DMS114 treated with DMSO at 0.1 percent for 48 hours (cell line): ENCODE measurements at regions not wholly inside any gene's neighbourhood (a gene's known extent, or its start where the extent isn't known, plus 50 kb on each side); places are given as distances from the start of the nearest gene placed in this dataset.
A peak's percentile ranks its signal among the peaks of the same experiment; 100 is the strongest.
"Not testable (repeated sequence)": the region's sequence is repeated elsewhere in the genome, so short reads cannot be mapped to it uniquely, and the experiment has no call there.

ENCODE experiments used
- DNase-seq: peaks from one replicate; lab custom pipeline; 2025; ENCODE audit not compliant: unreplicated experiment; lab: John Stamatoyannopoulos, UW

- DNase-seq, result no peak
Observed at GRCh38 chr15:60130821-60131220, 126.7 kb downstream of the FOXB1 start.

DNA sequence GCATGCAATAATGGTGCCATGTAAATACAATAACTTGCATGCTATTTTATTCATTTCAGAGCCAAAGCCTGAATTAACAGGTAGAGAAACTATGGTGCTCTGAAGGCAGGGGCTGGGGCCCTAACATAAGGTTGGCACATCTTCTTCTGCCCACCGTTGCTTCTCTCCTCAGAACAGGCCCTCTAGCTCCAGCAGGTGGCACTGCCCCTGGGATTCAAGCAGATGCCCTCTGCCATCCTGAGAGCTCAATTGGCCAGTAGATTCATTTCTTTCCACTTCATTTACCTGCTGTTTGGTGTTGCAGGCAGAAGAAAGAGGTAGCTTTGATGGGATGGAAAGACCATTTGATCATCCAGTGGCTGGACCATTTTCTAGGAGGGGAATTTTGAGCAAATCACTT lies 130.5 kb downstream of the FOXB1 start:
- DNase-seq, result no peak

DNA sequence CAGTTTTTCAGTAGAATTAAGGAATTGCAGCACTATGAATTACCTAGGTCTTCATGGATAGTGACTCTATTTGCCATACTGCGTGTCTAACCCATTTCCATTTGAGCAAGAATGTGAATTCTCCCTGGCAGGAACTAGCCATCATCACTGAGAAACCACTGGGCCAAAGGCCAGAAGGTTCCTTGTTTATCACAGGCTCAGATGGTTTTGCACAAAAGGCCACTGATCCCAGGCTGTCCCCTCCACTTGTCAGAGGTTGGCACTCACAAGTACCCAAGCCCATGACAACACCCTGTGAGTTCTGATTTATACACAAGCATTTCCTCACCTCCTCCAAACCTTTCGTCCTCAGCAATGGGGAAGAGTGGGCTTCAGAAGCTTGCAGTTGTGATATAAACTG lies 131.8 kb downstream of the FOXB1 start:
- DNase-seq, result no peak

GRCh38 chr15:60137711-60138396 lies 133.7 kb downstream of the FOXB1 start:
- no peak for DNase-seq

GRCh38 chr15:60138397-60138968 lies 134.4 kb downstream of the FOXB1 start:
- no peak for DNase-seq

GRCh38 chr15:60152386-60152785 lies 148.3 kb downstream of the FOXB1 start:
- no peak for DNase-seq

DNA sequence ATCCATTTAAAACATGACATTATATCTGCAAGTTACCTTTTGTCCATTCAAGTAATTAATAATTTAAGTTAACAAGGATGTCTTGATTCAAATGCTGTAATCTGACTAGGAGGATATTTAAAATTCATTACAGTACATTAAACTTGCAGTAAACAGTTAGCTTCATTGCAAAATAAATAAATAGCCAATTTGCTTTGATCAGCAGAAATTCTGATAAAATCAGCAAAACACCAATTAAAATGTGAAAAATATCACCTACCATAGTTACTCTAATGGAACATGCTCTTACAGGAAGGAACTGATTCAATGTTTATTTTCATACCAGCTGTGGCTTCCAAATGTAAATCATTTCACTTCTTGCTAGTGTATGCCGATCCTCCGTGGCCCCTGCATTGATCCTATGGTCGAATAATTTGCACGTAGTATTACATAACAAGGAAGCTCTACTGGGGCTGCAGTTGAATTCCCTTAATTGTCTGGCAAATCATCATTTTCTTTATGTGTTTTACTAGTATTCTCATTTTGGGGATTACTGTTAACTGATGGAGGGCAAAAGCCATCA lies 150.7 kb downstream of the FOXB1 start:
- no peak for DNase-seq

- no peak for DNase-seq
Observed at GRCh38 chr15:60155661-60156060, 151.6 kb downstream of the FOXB1 start.

DNA sequence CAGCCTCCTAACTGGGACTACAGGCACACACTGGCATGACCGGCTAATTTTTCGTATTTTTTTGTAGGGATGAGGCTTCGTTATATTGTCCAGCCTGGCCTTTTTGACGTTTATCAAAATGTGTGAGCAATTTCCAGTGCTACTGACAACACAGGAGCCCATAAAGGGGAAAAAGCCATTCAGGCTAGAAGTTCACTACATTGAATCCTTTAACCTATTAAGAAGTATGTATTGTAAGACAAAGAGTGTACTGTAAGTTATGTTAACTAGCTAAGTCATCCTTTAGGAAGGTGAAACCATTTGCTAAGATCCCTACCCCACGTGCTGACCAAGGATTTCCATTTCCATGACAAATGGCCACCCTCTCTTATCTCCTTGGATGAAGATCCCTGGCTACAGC lies 156.8 kb downstream of the FOXB1 start:
- no peak for DNase-seq

GRCh38 chr15:60161704-60162103 lies 157.6 kb downstream of the FOXB1 start:
- no peak for DNase-seq

GRCh38 chr15:60162251-60162967 lies 158.3 kb downstream of the FOXB1 start:
- DNase-seq, result no peak

DNA sequence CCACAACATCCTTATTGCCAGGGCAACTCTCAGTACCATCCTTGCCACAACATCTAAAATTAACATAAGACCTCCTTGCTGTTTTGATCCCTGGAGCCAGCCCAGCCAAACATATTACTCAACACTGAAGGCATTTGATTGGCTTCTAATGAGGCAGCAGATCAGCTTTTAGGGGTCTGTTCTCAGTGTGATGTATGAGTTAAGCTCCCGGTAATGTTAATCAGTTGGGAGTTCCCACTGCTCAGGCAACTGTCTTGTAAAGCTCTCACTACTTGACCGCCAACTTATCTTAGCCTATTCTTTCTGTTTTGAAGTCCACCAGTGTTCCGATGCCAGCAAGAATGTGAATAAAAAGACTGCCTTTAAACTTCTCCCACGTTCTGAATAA lies 158.9 kb downstream of the FOXB1 start:
- DNase-seq, result no peak

- no peak for DNase-seq
Observed at GRCh38 chr15:60165111-60165510, 161.0 kb downstream of the FOXB1 start.

GRCh38 chr15:60172143-60172542 lies 168.0 kb downstream of the FOXB1 start:
- DNase-seq, result no peak

DNA sequence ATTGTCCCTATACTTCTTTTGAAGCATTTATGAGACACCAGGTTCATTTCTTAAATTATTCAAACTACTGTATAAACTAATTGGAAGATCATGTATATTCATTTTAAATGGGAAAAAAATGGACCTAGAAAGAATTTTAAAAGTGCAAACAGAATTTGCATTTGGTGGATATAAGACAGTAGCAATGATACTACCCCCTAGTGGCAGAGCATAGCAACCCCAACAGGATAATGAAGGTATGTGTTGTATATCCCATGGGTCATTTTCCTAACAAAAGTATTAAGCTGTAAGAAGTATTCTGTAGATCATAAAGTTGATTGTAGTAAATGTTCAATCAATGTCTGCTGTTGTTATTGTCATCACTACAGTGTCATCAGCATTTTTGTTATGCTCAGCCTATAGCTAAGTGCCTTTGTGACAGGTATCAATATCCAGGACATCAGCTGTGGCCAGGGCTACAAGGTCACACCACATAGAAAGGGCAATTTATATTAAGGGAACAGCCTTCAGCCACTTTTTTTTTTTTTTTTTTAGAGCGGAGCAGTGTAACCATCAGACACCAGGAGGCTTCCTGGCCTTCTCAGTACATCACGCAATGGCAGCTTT lies 175.8 kb downstream of the FOXB1 start:
- DNase-seq, result peak; percentile 31

DNA sequence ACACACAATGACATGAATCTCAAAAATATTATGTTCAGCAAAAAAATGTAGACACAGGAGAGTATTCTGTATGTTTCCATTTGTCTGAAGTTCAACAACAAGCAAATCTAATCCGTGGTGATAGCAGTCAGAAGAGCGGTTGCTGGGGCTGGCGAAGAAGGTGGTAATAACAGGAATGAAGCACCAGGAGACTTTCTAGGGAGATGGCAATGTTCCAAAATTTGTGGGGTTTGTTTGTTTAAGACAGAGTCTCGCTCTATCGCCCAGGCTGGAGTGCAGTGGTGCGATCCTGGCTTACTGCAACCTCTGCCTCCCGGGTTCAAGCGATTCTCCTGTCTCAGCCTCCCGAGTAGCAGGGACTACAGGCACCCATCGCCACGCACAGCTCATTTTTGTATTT lies 177.8 kb downstream of the FOXB1 start:
- not testable (repeated sequence) for DNase-seq

GRCh38 chr15:60183366-60183765 lies 179.3 kb downstream of the FOXB1 start:
- DNase-seq, result no peak

- DNase-seq, result no peak
Observed at GRCh38 chr15:60184579-60184978, 180.5 kb downstream of the FOXB1 start.

GRCh38 chr15:60191016-60191415 lies 186.9 kb downstream of the FOXB1 start:
- no peak for DNase-seq

GRCh38 chr15:60191821-60192220 lies 187.7 kb downstream of the FOXB1 start:
- no peak for DNase-seq

DNA sequence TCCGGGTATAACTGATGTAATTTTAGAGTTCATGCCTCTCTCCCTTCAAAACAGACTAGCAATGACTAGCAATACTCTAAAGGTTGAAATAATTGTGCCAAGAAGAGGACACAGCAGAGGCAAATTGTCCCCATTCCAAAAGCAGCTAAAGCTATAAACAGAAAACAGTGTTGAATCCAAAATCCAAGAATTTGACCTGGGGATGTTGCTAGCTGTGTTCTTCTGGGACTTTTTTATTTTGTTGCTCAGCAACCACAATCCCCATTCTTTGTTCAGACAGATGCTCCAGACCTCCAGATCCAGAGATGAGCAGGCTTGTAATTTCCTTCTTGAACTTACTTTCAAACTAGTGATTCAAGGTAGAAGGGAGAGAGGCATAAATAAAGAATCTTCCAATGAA lies 191.5 kb downstream of the FOXB1 start:
- DNase-seq, result no peak
